Neural crest cell (in vitro differentiated cells): ENCODE measurements at regions not wholly inside any gene's neighbourhood (a gene's known extent, or its start where the extent isn't known, plus 50 kb on each side); places are given as distances from the start of the nearest gene placed in this dataset.

ENCODE experiments used
- DNase-seq: peaks from one replicate; pipeline ENCODE4 v3.0.0; 2021; ENCODE audit warnings: low read depth, mixed read lengths, low spot score
- H3K27ac Mint-ChIP-seq: one replicate; pipeline ENCODE4 v1.8.0; 2021; ENCODE audit warnings: mild to moderate bottlenecking, mixed read lengths; ENCODE audit not compliant: unreplicated experiment
- H3K27me3 Mint-ChIP-seq: 2 replicates; pipeline ENCODE4 v1.8.0; 2021; ENCODE audit warnings: low read depth, mild to moderate bottlenecking, mixed read lengths
- H3K36me3 Mint-ChIP-seq: 2 replicates; pipeline ENCODE4 v1.8.0; 2021; ENCODE audit warnings: low read depth, mild to moderate bottlenecking, mixed read lengths
- H3K4me1 Mint-ChIP-seq: 2 replicates; pipeline ENCODE4 v1.8.0; 2021; ENCODE audit warnings: mixed read lengths
- H3K4me3 Mint-ChIP-seq: one replicate; pipeline ENCODE4 v1.8.0; 2021; ENCODE audit warnings: mild to moderate bottlenecking, mixed read lengths
- H3K9me3 Mint-ChIP-seq: 2 replicates; pipeline ENCODE4 v1.8.0; 2021; ENCODE audit warnings: mixed read lengths
- TF ChIP-seq, protein P1 (sequence below): fragments of 200-600 bp; sonication (generic); conservative IDR thresholded peaks from 2 replicates; pipeline ENCODE4 v1.5.0; 2021; ENCODE audit warnings: antibody characterized with exemption, mild to moderate bottlenecking

DNA sequence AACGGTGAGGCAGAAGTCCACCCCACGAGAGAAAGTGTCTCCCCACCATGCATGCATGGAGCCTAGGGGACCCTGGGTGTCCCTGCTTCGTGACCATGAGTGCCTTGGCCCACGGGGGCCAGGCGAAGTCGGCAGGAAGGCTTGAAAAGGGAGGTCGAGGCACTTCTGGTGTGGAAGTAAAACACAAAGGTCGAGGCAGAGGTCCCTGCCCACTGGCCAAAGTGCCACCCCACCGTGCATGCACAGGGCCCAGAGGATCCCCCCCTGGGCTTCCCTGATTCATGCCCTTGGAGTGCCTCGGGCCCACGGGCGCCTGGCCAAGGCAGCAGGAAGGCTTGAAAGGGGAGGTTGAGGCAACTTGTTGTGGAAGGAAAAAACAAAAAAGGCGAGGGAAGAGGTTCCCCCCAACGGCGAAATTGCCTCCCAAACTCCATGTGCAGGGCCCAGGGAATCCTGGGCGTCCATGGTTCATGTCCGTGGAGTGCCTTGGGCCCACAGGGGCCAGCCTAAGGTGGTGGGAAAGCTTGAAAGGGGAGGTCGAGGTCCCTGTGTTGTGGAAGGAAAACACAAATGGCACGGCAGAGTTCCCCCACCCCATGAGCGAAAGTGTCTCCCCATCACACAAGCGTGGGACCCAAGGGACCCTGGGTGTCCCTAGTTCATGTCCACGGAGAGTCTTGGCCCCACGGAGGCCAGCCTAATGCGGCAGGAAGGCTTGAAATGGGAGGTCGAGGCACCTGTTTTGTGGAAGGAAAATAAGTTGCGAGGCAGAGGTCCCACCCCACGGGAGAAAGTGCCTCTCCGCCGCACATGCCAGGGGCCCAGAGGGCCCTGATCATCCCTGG lies 372.1 kb downstream of the ALG10 start:
- no peaks in the 10 kb centered on the region for H3K4me1 Mint-ChIP-seq

DNA sequence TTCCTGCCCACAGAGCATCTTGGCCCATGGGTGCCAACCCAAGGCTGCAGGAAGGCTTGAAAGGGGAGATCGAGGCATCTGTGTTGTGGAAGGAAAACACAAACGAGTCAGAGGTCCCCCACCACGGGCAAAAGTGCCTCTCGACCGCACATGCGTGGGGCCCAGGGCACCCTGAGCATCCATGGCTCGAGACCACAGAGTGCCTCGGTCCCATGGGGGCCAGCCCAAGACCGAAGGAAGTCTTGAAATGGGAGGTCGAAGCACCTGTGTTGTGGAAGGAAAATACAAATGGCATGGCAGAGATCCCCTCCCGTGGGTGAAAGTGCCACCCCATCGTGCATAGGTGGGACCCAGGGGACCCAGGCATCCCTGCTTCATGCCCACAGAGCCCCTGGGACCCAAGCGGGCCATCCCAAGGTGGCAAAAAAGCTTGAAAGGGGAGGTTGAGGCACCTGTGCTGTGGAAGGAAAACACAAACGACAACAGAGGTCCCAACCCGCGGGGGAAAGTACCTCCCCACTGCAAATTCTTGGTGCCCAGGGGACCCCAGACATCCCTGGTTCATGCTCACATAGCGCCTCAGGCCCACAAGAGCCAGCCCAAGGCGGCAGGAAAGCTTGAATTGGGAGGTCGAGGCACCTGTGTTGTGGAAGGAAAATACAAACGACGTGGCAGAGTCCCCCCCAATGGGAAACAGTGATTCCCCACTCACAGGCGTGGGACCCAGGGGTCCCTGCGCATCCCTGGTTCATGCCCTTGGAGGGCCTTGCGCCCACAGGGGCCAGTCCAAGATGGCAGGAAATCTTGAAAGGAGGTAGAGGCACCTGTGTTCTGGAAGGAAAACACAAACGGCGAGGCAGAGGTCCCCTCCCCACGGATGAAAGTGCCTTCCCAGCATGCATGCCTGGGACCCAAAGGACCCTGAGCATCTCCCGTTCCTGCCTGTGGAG lies 373.0 kb downstream of the ALG10 start:
- TF ChIP-seq, protein P1, sequence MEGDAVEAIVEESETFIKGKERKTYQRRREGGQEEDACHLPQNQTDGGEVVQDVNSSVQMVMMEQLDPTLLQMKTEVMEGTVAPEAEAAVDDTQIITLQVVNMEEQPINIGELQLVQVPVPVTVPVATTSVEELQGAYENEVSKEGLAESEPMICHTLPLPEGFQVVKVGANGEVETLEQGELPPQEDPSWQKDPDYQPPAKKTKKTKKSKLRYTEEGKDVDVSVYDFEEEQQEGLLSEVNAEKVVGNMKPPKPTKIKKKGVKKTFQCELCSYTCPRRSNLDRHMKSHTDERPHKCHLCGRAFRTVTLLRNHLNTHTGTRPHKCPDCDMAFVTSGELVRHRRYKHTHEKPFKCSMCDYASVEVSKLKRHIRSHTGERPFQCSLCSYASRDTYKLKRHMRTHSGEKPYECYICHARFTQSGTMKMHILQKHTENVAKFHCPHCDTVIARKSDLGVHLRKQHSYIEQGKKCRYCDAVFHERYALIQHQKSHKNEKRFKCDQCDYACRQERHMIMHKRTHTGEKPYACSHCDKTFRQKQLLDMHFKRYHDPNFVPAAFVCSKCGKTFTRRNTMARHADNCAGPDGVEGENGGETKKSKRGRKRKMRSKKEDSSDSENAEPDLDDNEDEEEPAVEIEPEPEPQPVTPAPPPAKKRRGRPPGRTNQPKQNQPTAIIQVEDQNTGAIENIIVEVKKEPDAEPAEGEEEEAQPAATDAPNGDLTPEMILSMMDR = no peak

More for the DNA sequence above, 372.1 kb downstream of the ALG10 start:
- no peaks in the 10 kb centered on the region for H3K9me3 Mint-ChIP-seq
- H3K27ac Mint-ChIP-seq = no peak overlapping the region
- H3K36me3 Mint-ChIP-seq = no peaks in the 10 kb centered on the region
- no peak for DNase-seq
- H3K27me3 Mint-ChIP-seq = no peaks in the 10 kb centered on the region
- TF ChIP-seq, protein P1 = no peak
- H3K4me3 Mint-ChIP-seq = no peak overlapping the region

DNA sequence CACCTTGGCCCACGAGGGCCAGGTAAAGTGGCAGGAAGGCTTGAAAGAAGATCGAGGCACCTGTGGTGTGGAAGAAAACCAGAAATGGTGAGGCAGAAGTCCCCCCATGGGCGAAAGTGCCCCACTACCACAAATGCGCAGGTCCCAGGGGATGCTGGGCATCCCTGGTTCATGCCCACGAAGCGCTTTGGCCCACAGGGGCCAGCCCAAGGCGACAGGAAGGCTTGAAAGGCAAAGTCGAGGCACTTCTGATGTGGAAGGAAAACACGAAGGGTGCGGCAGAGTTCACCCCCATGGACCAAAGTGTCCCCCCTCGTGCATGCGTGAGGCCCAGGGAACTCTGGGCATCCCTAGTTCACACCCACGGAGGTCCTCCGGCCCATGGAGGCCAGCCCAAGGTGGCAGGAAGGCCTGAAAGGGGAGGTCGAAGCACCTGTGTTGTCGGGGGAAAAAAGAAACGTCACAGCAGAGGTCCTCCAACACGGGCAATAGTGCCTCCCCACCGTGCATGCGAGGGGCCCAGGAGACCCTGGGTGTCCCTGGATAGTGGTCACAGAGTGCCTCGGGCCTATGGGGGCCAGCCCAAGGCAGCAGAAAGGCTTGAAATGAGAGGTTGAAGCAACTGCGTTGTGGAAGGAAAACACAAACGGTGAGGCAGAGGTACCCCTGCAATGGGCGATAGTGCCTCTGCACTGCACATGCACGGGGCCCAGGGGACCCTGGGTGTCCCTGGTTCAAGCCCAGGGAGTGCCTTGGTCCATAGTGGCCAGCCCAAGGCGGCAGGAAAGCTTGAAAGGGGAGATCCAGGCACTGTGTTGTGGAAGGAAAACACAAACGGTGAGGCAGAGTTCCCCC lies 373.9 kb downstream of the ALG10 start:
- no peak overlapping the region for H3K27ac Mint-ChIP-seq
- DNase-seq = no peak
- TF ChIP-seq, protein P1 = no peak
- no peaks in the 10 kb centered on the region for H3K9me3 Mint-ChIP-seq
- H3K4me3 Mint-ChIP-seq = no peak overlapping the region
- no peaks in the 10 kb centered on the region for H3K27me3 Mint-ChIP-seq
- H3K36me3 Mint-ChIP-seq = no peaks in the 10 kb centered on the region
- H3K4me1 Mint-ChIP-seq = no peaks in the 10 kb centered on the region

More for the DNA sequence above, 373.0 kb downstream of the ALG10 start:
- DNase-seq = no peak
- no peaks in the 10 kb centered on the region for H3K36me3 Mint-ChIP-seq
- no peak overlapping the region for H3K27ac Mint-ChIP-seq
- H3K4me1 Mint-ChIP-seq = no peaks in the 10 kb centered on the region
- no peaks in the 10 kb centered on the region for H3K9me3 Mint-ChIP-seq
- no peaks in the 10 kb centered on the region for H3K27me3 Mint-ChIP-seq
- no peak overlapping the region for H3K4me3 Mint-ChIP-seq

DNA sequence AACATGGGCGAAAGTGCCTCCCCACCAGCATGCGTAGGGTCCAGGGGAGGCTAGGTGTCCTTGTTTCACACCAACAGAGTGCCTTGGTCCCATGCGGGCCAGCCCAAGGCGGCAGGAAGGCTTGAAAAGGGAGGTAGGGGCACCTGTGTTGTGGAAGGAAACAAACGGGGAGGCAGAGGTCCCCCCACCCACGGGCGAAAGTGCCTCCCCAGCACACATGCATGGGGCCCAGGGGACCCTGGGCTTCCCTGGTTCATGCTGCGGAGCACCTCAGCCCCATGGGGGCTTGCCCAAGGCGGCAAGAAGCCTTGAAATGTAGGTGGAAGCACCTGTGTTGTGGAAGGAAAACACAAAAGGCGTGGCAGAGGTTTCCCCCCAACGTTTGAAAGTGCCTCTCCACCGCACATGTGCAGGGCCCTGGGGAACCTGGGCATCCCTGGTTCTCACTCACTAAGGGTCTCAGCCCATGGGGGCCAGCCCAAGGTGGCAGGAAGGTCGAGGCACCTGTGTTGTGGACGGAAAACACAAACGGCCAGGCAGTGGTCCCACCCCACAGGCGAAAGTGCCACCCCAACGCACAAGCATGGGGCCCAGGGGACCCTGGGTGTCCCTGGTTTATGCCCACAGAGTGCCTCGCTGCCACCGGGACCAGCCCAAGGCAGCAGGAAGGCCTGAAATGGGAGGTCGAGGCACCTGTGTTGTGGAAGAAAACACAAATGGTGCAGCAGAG lies 374.7 kb downstream of the ALG10 start:
- Mint-ChIP-seq H3K27me3 (no peaks in the 10 kb centered on the region), H3K36me3 (no peaks in the 10 kb centered on the region), H3K4me1 (no peaks in the 10 kb centered on the region), H3K27ac (no peak overlapping the region), H3K9me3 (no peaks in the 10 kb centered on the region), H3K4me3 (no peak overlapping the region)
- TF ChIP-seq, protein P1 = no peak
- DNase-seq = no peak
